ENCODE measurements at regions not wholly inside any gene's neighbourhood (a gene's known extent, or its start where the extent isn't known, plus 50 kb on each side); places are given as distances from the start of the nearest gene placed in this dataset.

- Histone ChIP-seq H3K27me3 (no peaks in the 10 kb centered on the region), H3K4me3 (no peak overlapping the region), H3K27ac (no peak overlapping the region), H3K9me3 (peaks cover 0 to 3% of the 10 kb centered on the region in 2 donors), H3K4me1 (no peaks in the 10 kb centered on the region), H3K36me3 (no peaks in the 10 kb centered on the region)
- intact Hi-C loops (cut with DNase I) = loop anchor here in 1 of 2 donors (10.0 kb wide), 1 partner anchor 102 kb away; the partner anchor contains the start of gene CLDN1
- ATAC-seq = no peak
- DNase-seq = no peak
- TF ChIP-seq CTCF (IDR thresholded peaks at IDR 0.05) = no peak
Measured at GRCh38 chr3:190222916-190223315, 99.3 kb downstream of the CLDN1 start.

- H3K9me3 ChIP-seq = peaks cover 0 to 3% of the 10 kb centered on the region in 2 donors
- no peak overlapping the region for H3K27ac ChIP-seq
- H3K4me1 ChIP-seq = no peaks in the 10 kb centered on the region
- no peak for TF ChIP-seq CTCF (IDR thresholded peaks at IDR 0.05)
- ATAC-seq (no peak), DNase-seq (no peak)
- intact Hi-C loops (cut with DNase I) = loop anchor here in 1 of 2 donors (10.0 kb wide), 1 partner anchor 102 kb away; the partner anchor contains the start of gene CLDN1
- no peaks in the 10 kb centered on the region for H3K27me3 ChIP-seq
- H3K36me3 ChIP-seq = no peaks in the 10 kb centered on the region
- no peak overlapping the region for H3K4me3 ChIP-seq
Measured at GRCh38 chr3:190222360-190222759, 99.9 kb downstream of the CLDN1 start.

GRCh38 chr3:190220362-190220761, 99.7 kb upstream of the P3H2 start:
- H3K4me3 ChIP-seq = no peak overlapping the region
- no peak for TF ChIP-seq CTCF (IDR thresholded peaks at IDR 0.05)
- H3K9me3 ChIP-seq = peaks cover 0 to 3% of the 10 kb centered on the region in 2 donors
- H3K4me1 ChIP-seq = no peaks in the 10 kb centered on the region
- no peak for DNase-seq
- no peak for ATAC-seq
- H3K27ac ChIP-seq = no peak overlapping the region
- H3K27me3 ChIP-seq = no peaks in the 10 kb centered on the region
- no peaks in the 10 kb centered on the region for H3K36me3 ChIP-seq
- intact Hi-C loops (cut with DNase I) = loop anchor here in 1 of 2 donors (10.0 kb wide), 1 partner anchor 104 kb away; the partner anchor contains the start of gene CLDN1

- no peaks in the 10 kb centered on the region for H3K4me1 ChIP-seq
- H3K27ac ChIP-seq = no peak overlapping the region
- no peak for TF ChIP-seq CTCF (IDR thresholded peaks at IDR 0.05)
- intact Hi-C loops (cut with DNase I) = no loop called here
- no peaks in the 10 kb centered on the region for H3K36me3 ChIP-seq
- peaks cover 0 to 3% of the 10 kb centered on the region in 2 donors for H3K9me3 ChIP-seq
- H3K4me3 ChIP-seq = no peak overlapping the region
- no peak for ATAC-seq
- H3K27me3 ChIP-seq = no peaks in the 10 kb centered on the region
- DNase-seq = no peak
Measured at GRCh38 chr3:190217081-190217480, 96.4 kb upstream of the P3H2 start.

GRCh38 chr3:190213727-190214126, 93.0 kb upstream of the P3H2 start:
- ATAC-seq (no peak), DNase-seq (no peak)
- Histone ChIP-seq H3K27ac (no peak overlapping the region), H3K36me3 (no peaks in the 10 kb centered on the region), H3K9me3 (no peaks in the 10 kb centered on the region), H3K4me1 (no peaks in the 10 kb centered on the region), H3K4me3 (no peak overlapping the region), H3K27me3 (no peaks in the 10 kb centered on the region)
- intact Hi-C loops (cut with DNase I) = no loop called here
- TF ChIP-seq CTCF (IDR thresholded peaks at IDR 0.05) = no peak

Measured in left lung (tissue), 4 donors.